H9 (cell line): ENCODE measurements at regions not wholly inside any gene's neighbourhood (a gene's known extent, or its start where the extent isn't known, plus 50 kb on each side); places are given as distances from the start of the nearest gene placed in this dataset.

ENCODE experiments used
- DNase-seq: peaks from one replicate; pipeline ENCODE4 v3.0.0-alpha.2; 2017
- H2AFZ ChIP-seq: one replicate; pipeline ENCODE4 v1.6.1; 2013; ENCODE audit warnings: mild to moderate bottlenecking, low read length, control low read depth, moderate library complexity
- H2AK5ac ChIP-seq: 2 replicates; pipeline ENCODE4 v1.6.1; 2013; ENCODE audit warnings: low read length, control low read depth, mixed read lengths; ENCODE audit not compliant: insufficient read length
- H2BK120ac ChIP-seq: one replicate; pipeline ENCODE4 v1.6.1; 2013; ENCODE audit warnings: low read depth, mild to moderate bottlenecking, low read length, control low read depth, inconsistent platforms; ENCODE audit not compliant: poor library complexity, severe bottlenecking
- H2BK12ac ChIP-seq: 2 replicates; pipeline ENCODE4 v1.6.1; 2013; ENCODE audit warnings: low read length, control low read depth, mixed read lengths, low read depth; ENCODE audit not compliant: insufficient read length
- H2BK15ac ChIP-seq: 2 replicates; pipeline ENCODE4 v1.6.1; 2013; ENCODE audit warnings: low read depth, low read length, control low read depth
- H2BK20ac ChIP-seq: one replicate; pipeline ENCODE4 v1.6.1; 2013; ENCODE audit warnings: low read depth, mild to moderate bottlenecking, low read length, control low read depth, inconsistent platforms; ENCODE audit not compliant: poor library complexity, severe bottlenecking
- H2BK5ac ChIP-seq: 2 replicates; pipeline ENCODE4 v1.6.1; 2013; ENCODE audit warnings: low read length, control low read depth, mixed read lengths; ENCODE audit not compliant: insufficient read length
- H3K14ac ChIP-seq: 2 replicates; pipeline ENCODE4 v1.6.1; 2013; ENCODE audit warnings: low read length, control low read depth; ENCODE audit not compliant: insufficient read depth
- H3K18ac ChIP-seq: 2 replicates; pipeline ENCODE4 v1.6.1; 2013; ENCODE audit warnings: low read depth, mild to moderate bottlenecking, mixed read lengths, low read length, control low read depth; ENCODE audit not compliant: insufficient read length
- H3K23ac ChIP-seq: 2 replicates; pipeline ENCODE4 v1.6.1; 2013; ENCODE audit warnings: low read length, control low read depth, mixed read lengths, low read depth; ENCODE audit not compliant: insufficient read length
- H3K23me2 ChIP-seq: 2 replicates; pipeline ENCODE4 v1.6.1; 2013; ENCODE audit warnings: low read depth, mild to moderate bottlenecking, mixed read lengths, low read length, control low read depth; ENCODE audit not compliant: insufficient read length, poor library complexity, severe bottlenecking
- H3K27ac ChIP-seq: 2 replicates; pipeline ENCODE4 v1.5.1; 2013; ENCODE audit warnings: low read length, control low read depth, mixed read lengths, low read depth; ENCODE audit not compliant: insufficient read length
- H3K27me3 ChIP-seq: 2 replicates; pipeline ENCODE4 v1.6.1; 2013; ENCODE audit warnings: low read length, control low read depth, inconsistent platforms; ENCODE audit not compliant: insufficient read depth
- H3K4ac ChIP-seq: 2 replicates; pipeline ENCODE4 v1.6.1; 2013; ENCODE audit warnings: low read depth, mild to moderate bottlenecking, control low read depth, inconsistent platforms, low read length, moderate library complexity
- H3K4me1 ChIP-seq: 2 replicates; pipeline ENCODE4 v1.6.1; 2013; ENCODE audit warnings: low read length, control low read depth, inconsistent platforms; ENCODE audit not compliant: insufficient read depth
- H3K4me2 ChIP-seq: 2 replicates; pipeline ENCODE4 v1.6.1; 2013; ENCODE audit warnings: low read length, control low read depth, mixed read lengths; ENCODE audit not compliant: insufficient read length, insufficient read depth
- H3K56ac ChIP-seq: 2 replicates; pipeline ENCODE4 v1.6.1; 2013; ENCODE audit warnings: low read depth, mild to moderate bottlenecking, mixed read lengths, low read length, control low read depth; ENCODE audit not compliant: insufficient read length
- H3K79me1 ChIP-seq: 2 replicates; pipeline ENCODE4 v1.6.1; 2013; ENCODE audit warnings: low read depth, mild to moderate bottlenecking, moderate library complexity, low read length, control low read depth, inconsistent platforms; ENCODE audit not compliant: insufficient read depth, poor library complexity, severe bottlenecking
- H3K79me2 ChIP-seq: 2 replicates; pipeline ENCODE4 v1.6.1; 2013; ENCODE audit warnings: low read length, control low read depth, inconsistent platforms; ENCODE audit not compliant: insufficient read depth
- H3K9ac ChIP-seq: 2 replicates; pipeline ENCODE4 v1.6.1; 2013; ENCODE audit warnings: low read length, control low read depth, mixed read lengths; ENCODE audit not compliant: insufficient read length; ENCODE audit errors: extremely low read depth
- H3K9me3 ChIP-seq: one replicate; pipeline ENCODE4 v1.6.1; 2013; ENCODE audit warnings: low read depth, low read length, inconsistent platforms; ENCODE audit not compliant: control insufficient read depth
- H3T11ph ChIP-seq: one replicate; pipeline ENCODE4 v1.6.1; 2013; ENCODE audit warnings: mild to moderate bottlenecking, low read length, control low read depth, inconsistent platforms
- H4K20me1 ChIP-seq: one replicate; pipeline ENCODE4 v1.6.1; 2013; ENCODE audit not compliant: control insufficient read depth, insufficient read length, insufficient read depth
- H4K5ac ChIP-seq: 2 replicates; pipeline ENCODE4 v1.6.1; 2013; ENCODE audit warnings: low read depth, mild to moderate bottlenecking, mixed read lengths, low read length, control low read depth; ENCODE audit not compliant: insufficient read length
- H4K8ac ChIP-seq: replicated peaks from 2 replicates; pipeline ENCODE4 v1.6.1; 2013; ENCODE audit warnings: low read length, control low read depth, mixed read lengths, low read depth; ENCODE audit not compliant: insufficient read length
- H4K91ac ChIP-seq: 2 replicates; pipeline ENCODE4 v1.6.1; 2013; ENCODE audit warnings: low read depth, mild to moderate bottlenecking, moderate library complexity, mixed read lengths, low read length, control low read depth; ENCODE audit not compliant: insufficient read length
- H3K27ac Mint-ChIP-seq, 3 experiments: 2 replicates in 2 of 3; 3 replicates in 1 of 3; pipeline ENCODE4 v1.8.0; 2020 to 2021; ENCODE audit warnings: mixed read lengths in 3 of 3, mild to moderate bottlenecking in 1 of 3, moderate library complexity in 1 of 3
- H3K27me3 Mint-ChIP-seq: 2 replicates; pipeline ENCODE4 v1.8.0; 2021; ENCODE audit warnings: low read depth, mild to moderate bottlenecking, moderate library complexity, mixed read lengths
- H3K36me3 Mint-ChIP-seq, 3 experiments: 2 replicates in 2 of 3; 3 replicates in 1 of 3; pipeline ENCODE4 v1.8.0; 2020 to 2021; ENCODE audit warnings: low read depth in 3 of 3, mixed read lengths in 3 of 3; ENCODE audit not compliant: insufficient read depth in 1 of 3
- H3K4me1 Mint-ChIP-seq, 2 experiments: 2 replicates each; pipeline ENCODE4 v1.8.0; 2020; ENCODE audit warnings: mixed read lengths in 2 of 2
- H3K4me3 Mint-ChIP-seq, 2 experiments: 2 replicates in 1 of 2; 3 replicates in 1 of 2; pipeline ENCODE4 v1.8.0; 2020 to 2021; ENCODE audit warnings: mild to moderate bottlenecking in 2 of 2, mixed read lengths in 2 of 2, moderate library complexity in 1 of 2
- H3K9me3 Mint-ChIP-seq, 2 experiments: 2 replicates in 1 of 2; 3 replicates in 1 of 2; pipeline ENCODE4 v1.8.0; 2020; ENCODE audit warnings: mild to moderate bottlenecking in 2 of 2, mixed read lengths in 2 of 2, moderate library complexity in 1 of 2
- WGBS: extraction: QIAGEN DNeasy Blood & Tissue Kit; methylation state at CpG from one replicate; pipeline ENCODE4 v1.1.7; 2013; ENCODE audit warnings: missing lambda C conversion rate, low lambda C conversion rate, mixed read lengths; ENCODE audit not compliant: insufficient read length; ENCODE audit errors: extremely low coverage; 5-methylcytosine and 5-hydroxymethylcytosine counted together
- TF ChIP-seq, protein P1 (sequence below): fragments of 200-600 bp; sonication (generic); conservative IDR thresholded peaks from 3 replicates; pipeline ENCODE4 v1.8.0; 2021; ENCODE audit warnings: antibody characterized with exemption, mild to moderate bottlenecking

DNA sequence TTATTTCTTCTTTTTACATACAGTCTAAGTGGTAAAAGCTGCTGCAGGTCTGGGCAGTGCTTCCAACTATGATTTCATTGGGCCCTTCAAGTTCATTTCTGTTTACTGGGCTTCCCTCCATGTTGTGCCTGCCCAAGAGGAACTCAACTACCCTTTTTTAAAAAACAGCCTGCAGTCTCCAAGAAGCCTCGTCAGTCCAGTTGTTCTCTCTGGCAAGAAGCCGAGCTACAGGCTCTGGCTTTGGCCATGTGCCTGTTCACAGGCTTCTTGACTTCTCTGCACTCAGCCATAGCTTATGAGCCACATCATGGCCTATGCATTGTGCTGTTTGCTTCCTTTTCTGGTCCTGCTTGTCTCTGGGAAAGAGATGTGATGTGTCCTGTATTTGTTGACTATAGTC lies 119.7 kb upstream of the PJA2 start:
- DNase-seq = no peak
- Mint-ChIP-seq H3K36me3 (no peaks in the 10 kb centered on the region), H3K4me3 (no peak overlapping the region), H3K4me1 (no peaks in the 10 kb centered on the region; a peak in 1 of 4 replicates), H3K9me3 (no peaks in the 10 kb centered on the region), H3K27ac (peak overlapping the region in 1 of 3 experiments; percentile 34; a peak in 1 of 7 replicates), H3K27me3 (no peaks in the 10 kb centered on the region)
- Histone ChIP-seq H3K4me1 (no peaks in the 10 kb centered on the region), H3K23ac (no peak overlapping the region), H2BK120ac (no peak overlapping the region), H2BK15ac (no peak overlapping the region), H3K9me3 (no peaks in the 10 kb centered on the region), H3K27ac (no peak overlapping the region), H3K4ac (no peak overlapping the region), H3K79me2 (no peaks in the 10 kb centered on the region), H3K27me3 (no peaks in the 10 kb centered on the region), H2AFZ (no peak overlapping the region), H3K23me2 (no peaks in the 10 kb centered on the region), H3T11ph (no peak overlapping the region), H4K20me1 (no peaks in the 10 kb centered on the region), H3K56ac (no peak overlapping the region), H3K79me1 (no peaks in the 10 kb centered on the region), H4K5ac (no peak overlapping the region), H2BK20ac (no peak overlapping the region), H3K9ac (no peak overlapping the region), H3K18ac (no peak overlapping the region), H4K8ac (no peak overlapping the region), H3K14ac (no peak overlapping the region), H2BK5ac (no peak overlapping the region), H3K4me2 (no peak overlapping the region), H4K91ac (no peak overlapping the region), H2BK12ac (no peak overlapping the region), H2AK5ac (no peak overlapping the region)
- WGBS = no CpG with 5 or more reads among the region's 2 CpGs
- TF ChIP-seq, protein P1, sequence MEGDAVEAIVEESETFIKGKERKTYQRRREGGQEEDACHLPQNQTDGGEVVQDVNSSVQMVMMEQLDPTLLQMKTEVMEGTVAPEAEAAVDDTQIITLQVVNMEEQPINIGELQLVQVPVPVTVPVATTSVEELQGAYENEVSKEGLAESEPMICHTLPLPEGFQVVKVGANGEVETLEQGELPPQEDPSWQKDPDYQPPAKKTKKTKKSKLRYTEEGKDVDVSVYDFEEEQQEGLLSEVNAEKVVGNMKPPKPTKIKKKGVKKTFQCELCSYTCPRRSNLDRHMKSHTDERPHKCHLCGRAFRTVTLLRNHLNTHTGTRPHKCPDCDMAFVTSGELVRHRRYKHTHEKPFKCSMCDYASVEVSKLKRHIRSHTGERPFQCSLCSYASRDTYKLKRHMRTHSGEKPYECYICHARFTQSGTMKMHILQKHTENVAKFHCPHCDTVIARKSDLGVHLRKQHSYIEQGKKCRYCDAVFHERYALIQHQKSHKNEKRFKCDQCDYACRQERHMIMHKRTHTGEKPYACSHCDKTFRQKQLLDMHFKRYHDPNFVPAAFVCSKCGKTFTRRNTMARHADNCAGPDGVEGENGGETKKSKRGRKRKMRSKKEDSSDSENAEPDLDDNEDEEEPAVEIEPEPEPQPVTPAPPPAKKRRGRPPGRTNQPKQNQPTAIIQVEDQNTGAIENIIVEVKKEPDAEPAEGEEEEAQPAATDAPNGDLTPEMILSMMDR = no peak
